H1 (cell line): ENCODE measurements at regions not wholly inside any gene's neighbourhood (a gene's known extent, or its start where the extent isn't known, plus 50 kb on each side); places are given as distances from the start of the nearest gene placed in this dataset.

Source experiments
- CHD1 ChIP-seq: IDR thresholded peaks from 2 replicates; pipeline ENCODE4 v1.6.1; 2012; ENCODE audit warnings: low read depth, low read length, improper control_type of control experiment
- CHD2 ChIP-seq: IDR thresholded peaks from 2 replicates; pipeline ENCODE4 v1.6.1; 2012; ENCODE audit warnings: low read length, improper control_type of control experiment
- EP300 ChIP-seq, 2 experiments: IDR thresholded peaks; 1 replicate in 1 of 2; 2 replicates in 1 of 2; pipeline ENCODE4 v1.6.1; 2011 to 2012; ENCODE audit warnings: low read depth in 2 of 2, low read length in 2 of 2, mild to moderate bottlenecking in 2 of 2, borderline replicate concordance in 1 of 2, inconsistent platforms in 1 of 2, moderate library complexity in 1 of 2
- HDAC6 ChIP-seq: IDR thresholded peaks from one replicate; pipeline ENCODE4 v1.7.1; 2012; ENCODE audit warnings: low read depth, mild to moderate bottlenecking, inconsistent platforms, low read length, moderate library complexity
- TAF7 ChIP-seq: optimal IDR thresholded peaks from 2 replicates; pipeline ENCODE3; 2011; ENCODE audit warnings: low read depth, mild to moderate bottlenecking, inconsistent platforms, low read length, moderate library complexity, borderline replicate concordance
- TBP ChIP-seq: IDR thresholded peaks from 2 replicates; pipeline ENCODE4 v1.6.1; 2011; ENCODE audit warnings: low read depth, low read length, improper control_type of control experiment

DNA sequence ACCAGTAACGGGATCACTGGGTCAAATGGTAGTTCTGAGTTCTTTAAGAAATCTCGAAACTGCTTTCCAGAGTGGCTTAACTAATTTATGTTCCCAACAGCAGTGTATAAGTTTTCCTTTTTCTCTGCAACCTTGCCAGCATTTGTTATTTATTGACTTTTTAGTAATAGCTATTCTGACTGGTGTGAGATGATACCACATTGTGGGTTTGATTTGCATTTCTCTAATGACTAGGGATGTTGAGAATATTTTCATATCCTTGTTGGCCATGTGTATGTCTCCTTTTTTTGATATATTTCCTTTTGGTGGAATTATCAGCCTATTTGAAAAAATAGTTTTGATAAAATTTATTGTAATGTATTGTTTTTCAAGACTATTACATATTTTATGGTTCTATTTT lies 701.2 kb upstream of the FBXO33 start (continued):
- TF ChIP-seq EP300 (IDR thresholded peaks at IDR 0.05; ENCODE audit: borderline replicate concordance in 1 of 2, low read depth in 2 of 2, low read length in 2 of 2) = no peak
- no peak for TF ChIP-seq HDAC6
- TF ChIP-seq TAF7 = no peak
- TF ChIP-seq CHD2 = no peak
- TF ChIP-seq TBP = no peak
- TF ChIP-seq CHD1 = no peak
